Activated CD8-positive, alpha-beta T cell treated with anti-CD3 and anti-CD28 coated beads for 36 hours (primary cell): ENCODE measurements at regions not wholly inside any gene's neighbourhood (a gene's known extent, or its start where the extent isn't known, plus 50 kb on each side); places are given as distances from the start of the nearest gene placed in this dataset.

Experiments
- ATAC-seq: fragments of 200-7000 bp; cut with Tn5 transposase; one replicate; pipeline ENCODE4 v1.10.0; 2021; ENCODE audit warnings: mild to moderate bottlenecking, moderate library complexity
- CTCF ChIA-PET: fragments of 350-600 bp; sonication (Branson Sonifier 250); formaldehyde crosslinking; loops from one replicate; lab custom pipeline; 2021; ENCODE audit warnings: antibody characterized with exemption; lab: Charles Lee
- POLR2A ChIA-PET: fragments of 350-600 bp; sonication (Branson Sonifier 250); formaldehyde crosslinking; loops from one replicate; lab custom pipeline; 2021; ENCODE audit warnings: antibody characterized with exemption; lab: Charles Lee
- DNase-seq: peaks from one replicate; pipeline ENCODE4 v3.0.0-alpha.2; 2020
- H3K27ac Mint-ChIP-seq: one replicate; pipeline ENCODE4 v1.8.0; 2021; ENCODE audit warnings: mild to moderate bottlenecking, mixed read lengths
- H3K27me3 Mint-ChIP-seq: one replicate; pipeline ENCODE4 v1.8.0; 2021; ENCODE audit warnings: mixed read lengths
- H3K36me3 Mint-ChIP-seq: one replicate; pipeline ENCODE4 v1.8.0; 2021; ENCODE audit warnings: low read depth, mixed read lengths
- H3K4me1 Mint-ChIP-seq: one replicate; pipeline ENCODE4 v1.8.0; 2021; ENCODE audit warnings: low read depth, mixed read lengths
- H3K4me3 Mint-ChIP-seq: one replicate; pipeline ENCODE4 v1.8.0; 2021; ENCODE audit warnings: mild to moderate bottlenecking, moderate library complexity, mixed read lengths
- H3K9me3 Mint-ChIP-seq: one replicate; pipeline ENCODE4 v1.8.0; 2021; ENCODE audit warnings: mixed read lengths
- intact Hi-C: fragments of 100-400 bp; cut with micrococcal nuclease; formaldehyde crosslinking; loops from one replicate; pipeline ENCODE4 v1.10.0; 2022
- TF ChIP-seq, protein P1 (sequence below): fragments of 200-600 bp; IDR thresholded peaks from one replicate; pipeline ENCODE4 v1.8.0; 2022; ENCODE audit warnings: antibody characterized with exemption, mild to moderate bottlenecking

DNA sequence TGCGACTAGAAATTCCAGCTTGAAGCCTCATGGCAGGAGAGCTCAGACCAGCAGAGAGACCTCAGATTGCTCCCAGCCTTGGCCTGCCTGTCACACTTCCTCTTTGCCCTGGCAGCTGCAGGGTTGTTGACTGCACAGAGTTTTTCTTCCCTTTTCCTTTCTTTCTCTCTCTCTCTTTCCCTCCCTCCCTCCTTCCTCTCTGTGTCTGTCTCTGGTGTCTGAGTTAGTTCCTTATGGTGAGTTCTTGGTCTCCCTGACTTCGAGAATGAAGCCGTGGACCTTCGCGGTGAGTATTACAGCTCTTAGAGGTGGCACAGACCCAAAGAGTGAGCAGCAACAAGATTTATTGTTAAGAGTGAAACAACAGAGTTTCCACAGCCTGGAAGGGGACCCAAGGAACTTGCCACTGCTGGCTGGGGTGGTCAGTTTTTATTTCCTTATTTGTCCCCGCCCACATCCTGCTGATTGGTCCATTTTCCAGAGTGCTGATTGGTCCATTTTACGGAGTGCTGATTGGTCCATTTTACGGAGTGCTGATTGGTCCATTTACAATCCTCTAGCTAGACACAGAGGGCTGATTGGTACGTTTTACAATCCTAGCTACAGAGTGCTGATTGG is 266.3 kb downstream of the RPS24 start:
- Mint-ChIP-seq H3K4me3 (no peak overlapping the region), H3K27me3 (no peaks in the 10 kb centered on the region), H3K9me3 (peaks cover 2% of the 10 kb centered on the region), H3K27ac (no peak overlapping the region), H3K36me3 (no peaks in the 10 kb centered on the region), H3K4me1 (peaks cover 16% of the 10 kb centered on the region)
- TF ChIP-seq, protein P1, sequence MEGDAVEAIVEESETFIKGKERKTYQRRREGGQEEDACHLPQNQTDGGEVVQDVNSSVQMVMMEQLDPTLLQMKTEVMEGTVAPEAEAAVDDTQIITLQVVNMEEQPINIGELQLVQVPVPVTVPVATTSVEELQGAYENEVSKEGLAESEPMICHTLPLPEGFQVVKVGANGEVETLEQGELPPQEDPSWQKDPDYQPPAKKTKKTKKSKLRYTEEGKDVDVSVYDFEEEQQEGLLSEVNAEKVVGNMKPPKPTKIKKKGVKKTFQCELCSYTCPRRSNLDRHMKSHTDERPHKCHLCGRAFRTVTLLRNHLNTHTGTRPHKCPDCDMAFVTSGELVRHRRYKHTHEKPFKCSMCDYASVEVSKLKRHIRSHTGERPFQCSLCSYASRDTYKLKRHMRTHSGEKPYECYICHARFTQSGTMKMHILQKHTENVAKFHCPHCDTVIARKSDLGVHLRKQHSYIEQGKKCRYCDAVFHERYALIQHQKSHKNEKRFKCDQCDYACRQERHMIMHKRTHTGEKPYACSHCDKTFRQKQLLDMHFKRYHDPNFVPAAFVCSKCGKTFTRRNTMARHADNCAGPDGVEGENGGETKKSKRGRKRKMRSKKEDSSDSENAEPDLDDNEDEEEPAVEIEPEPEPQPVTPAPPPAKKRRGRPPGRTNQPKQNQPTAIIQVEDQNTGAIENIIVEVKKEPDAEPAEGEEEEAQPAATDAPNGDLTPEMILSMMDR = no peak
- intact Hi-C loops = loop anchor here (5.0 kb wide), 1 partner anchor 268 kb away; the partner anchor contains the start of gene RPS24
- ATAC-seq = no peak
- POLR2A ChIA-PET = no interaction called here
- CTCF ChIA-PET = no interaction called here
- DNase-seq = peak; percentile 42

DNA sequence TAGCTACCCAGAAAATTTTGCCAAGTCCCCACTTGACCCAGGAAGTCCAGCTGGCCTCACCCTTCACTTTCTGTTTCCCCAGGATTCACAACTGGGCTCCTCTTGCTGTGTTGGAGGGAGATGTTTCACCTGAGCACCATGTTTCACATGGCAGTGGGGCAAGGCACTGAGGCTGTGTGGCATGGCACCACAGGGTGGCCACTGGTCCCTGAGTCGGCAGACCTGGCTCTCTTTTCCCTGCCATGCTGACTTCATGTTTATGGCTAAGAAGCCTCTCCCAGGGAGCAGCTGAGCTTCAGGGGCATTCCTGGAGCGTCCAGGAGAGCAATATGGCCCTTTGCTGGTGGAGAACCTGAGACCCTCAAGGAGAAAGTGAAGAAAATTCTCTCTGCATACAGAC is 266.9 kb downstream of the RPS24 start:
- TF ChIP-seq, protein P1 = no peak
- ATAC-seq = no peak
- CTCF ChIA-PET = no interaction called here
- no peak overlapping the region for H3K27ac Mint-ChIP-seq
- H3K9me3 Mint-ChIP-seq = peaks cover 2% of the 10 kb centered on the region
- no peak overlapping the region for H3K4me3 Mint-ChIP-seq
- H3K4me1 Mint-ChIP-seq = peaks cover 16% of the 10 kb centered on the region
- no peak for DNase-seq
- POLR2A ChIA-PET = no interaction called here
- no peaks in the 10 kb centered on the region for H3K36me3 Mint-ChIP-seq
- intact Hi-C loops = loop anchor here (5.0 kb wide), 1 partner anchor 268 kb away; the partner anchor contains the start of gene RPS24
- H3K27me3 Mint-ChIP-seq = no peaks in the 10 kb centered on the region

DNA sequence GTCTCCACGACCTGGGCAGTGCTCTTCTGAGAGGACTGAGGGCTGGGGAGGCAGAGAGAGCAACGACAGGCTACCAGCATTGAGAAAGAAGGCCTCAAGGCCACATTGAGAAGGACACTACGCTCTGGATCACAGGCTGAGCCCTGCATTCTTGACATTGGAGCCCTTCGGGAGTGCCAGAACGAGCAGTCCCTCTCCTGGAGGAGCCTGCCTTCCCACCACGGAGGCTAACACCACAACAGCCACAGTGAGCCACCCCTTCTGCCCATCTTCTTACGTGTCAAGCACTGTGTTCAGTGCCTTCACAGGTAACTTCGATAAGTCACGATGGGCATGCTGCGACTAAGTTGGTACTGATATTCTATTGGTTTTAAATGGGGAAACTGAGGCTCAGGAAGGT is 267.8 kb downstream of the RPS24 start:
- Mint-ChIP-seq H3K36me3 (no peaks in the 10 kb centered on the region), H3K27me3 (no peaks in the 10 kb centered on the region), H3K4me1 (peaks cover 16% of the 10 kb centered on the region), H3K4me3 (no peak overlapping the region), H3K27ac (no peak overlapping the region), H3K9me3 (peaks cover 2% of the 10 kb centered on the region)
- ChIA-PET CTCF (interaction anchor here (0.9 to 1.7 kb wide), 2 partner anchors 255 to 894 kb away, joined by 3 to 7 read pairs; no protein-coding TSS in a partner anchor), POLR2A (no interaction called here)
- intact Hi-C loops = loop anchor here (5.0 kb wide), 1 partner anchor 269 kb away; the partner anchor contains the start of gene RPS24
- TF ChIP-seq, protein P1 = no peak
- ATAC-seq = no peak
- no peak for DNase-seq

DNA sequence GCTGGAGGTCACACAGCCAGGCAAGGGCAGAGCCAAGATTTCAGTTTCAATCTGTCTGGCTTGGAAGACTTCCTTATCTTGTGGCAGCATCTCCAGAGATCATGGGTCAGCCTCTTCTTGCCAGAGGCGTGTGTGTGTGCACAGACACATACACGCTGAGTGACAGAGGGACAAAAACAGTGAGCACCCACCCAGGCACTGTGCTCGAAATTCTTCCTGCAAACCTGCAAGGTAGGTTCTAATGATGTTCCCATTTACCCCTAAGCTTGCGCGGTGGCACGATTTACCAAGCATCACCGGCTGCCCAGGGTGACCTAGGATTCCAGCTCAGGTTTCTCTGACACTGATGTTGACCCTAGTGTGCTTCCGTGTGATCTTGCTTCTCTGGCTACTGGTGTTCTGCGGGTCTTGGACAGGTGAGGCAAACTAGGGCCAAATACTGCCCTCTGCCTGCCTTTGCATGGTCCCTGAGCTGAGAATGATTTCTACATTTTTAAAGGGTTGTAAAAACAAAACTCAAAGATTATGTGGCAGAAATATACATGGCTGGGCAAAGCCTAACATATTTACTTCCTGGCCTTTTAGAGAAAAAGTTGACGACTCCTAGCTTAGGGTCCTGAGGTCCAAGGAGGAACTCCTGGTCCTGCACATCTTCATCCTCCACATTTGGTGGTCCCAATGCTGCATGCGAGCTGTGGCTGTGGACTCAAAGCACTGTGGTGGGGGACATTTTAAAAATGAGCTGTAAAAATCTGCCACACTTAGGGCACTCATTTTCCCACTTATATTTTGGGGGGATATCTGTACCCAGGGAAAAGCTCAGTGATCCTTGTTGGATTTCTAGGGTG is 268.5 kb downstream of the RPS24 start:
- Mint-ChIP-seq H3K36me3 (no peaks in the 10 kb centered on the region), H3K4me3 (peak overlapping the region; percentile 74), H3K27ac (peak overlapping the region; percentile 85), H3K4me1 (peaks cover 16% of the 10 kb centered on the region), H3K9me3 (peaks cover 2% of the 10 kb centered on the region), H3K27me3 (no peaks in the 10 kb centered on the region)
- ChIA-PET POLR2A (interaction anchor here (1.0 kb wide), 1 partner anchor 249 kb away, joined by 3 read pairs; no protein-coding TSS in a partner anchor), CTCF (interaction anchor here (0.9 to 1.7 kb wide), 5 partner anchors 9 to 894 kb away, joined by 3 to 7 read pairs (median 4); no protein-coding TSS in a partner anchor)
- DNase-seq = no peak
- no peak for ATAC-seq
- intact Hi-C loops = loop anchor here (5.0 kb wide), 1 partner anchor 270 kb away; the partner anchor contains the start of gene RPS24
- TF ChIP-seq, protein P1 = no peak
